Activated CD4-positive, alpha-beta T cell treated with anti-CD3 and anti-CD28 coated beads, Interleukin-2, amount 50 U/mL, for 16 hours (primary cell): ENCODE measurements at regions not wholly inside any gene's neighbourhood (a gene's known extent, or its start where the extent isn't known, plus 50 kb on each side); places are given as distances from the start of the nearest gene placed in this dataset.
"Not testable (repeated sequence)": the region's sequence is repeated elsewhere in the genome, so short reads cannot be mapped to it uniquely, and the experiment has no call there.

ENCODE experiments used
- DNase-seq: peaks from one replicate; pipeline ENCODE4 v3.0.0-alpha.2; 2020

DNA sequence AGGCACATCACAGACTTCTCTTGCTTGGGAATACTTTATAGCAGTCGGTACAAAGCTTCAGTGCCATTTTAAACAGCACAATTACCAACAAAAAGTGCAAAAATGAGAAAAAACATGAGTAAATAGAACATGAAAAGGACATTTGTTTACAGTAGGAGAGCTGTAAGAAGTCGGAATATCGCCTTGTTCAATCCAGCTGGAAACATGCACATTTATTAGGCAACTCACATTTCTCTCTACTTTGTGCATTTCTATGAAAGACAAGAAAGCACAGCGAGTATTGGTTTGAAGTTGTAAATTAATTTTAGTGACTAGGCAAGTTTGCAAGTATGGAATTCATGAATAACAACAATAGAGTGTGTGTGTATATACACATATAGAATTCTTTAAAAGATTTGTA, 484.7 kb downstream of the DACH1 start:
- DNase-seq: no peak

GRCh38 chr13:71380191-71380590, 486.8 kb downstream of the DACH1 start:
- no peak for DNase-seq

- DNase-seq: no peak
These were observed 487.8 kb downstream of the DACH1 start for GRCh38 chr13:71378961-71379905.

DNA sequence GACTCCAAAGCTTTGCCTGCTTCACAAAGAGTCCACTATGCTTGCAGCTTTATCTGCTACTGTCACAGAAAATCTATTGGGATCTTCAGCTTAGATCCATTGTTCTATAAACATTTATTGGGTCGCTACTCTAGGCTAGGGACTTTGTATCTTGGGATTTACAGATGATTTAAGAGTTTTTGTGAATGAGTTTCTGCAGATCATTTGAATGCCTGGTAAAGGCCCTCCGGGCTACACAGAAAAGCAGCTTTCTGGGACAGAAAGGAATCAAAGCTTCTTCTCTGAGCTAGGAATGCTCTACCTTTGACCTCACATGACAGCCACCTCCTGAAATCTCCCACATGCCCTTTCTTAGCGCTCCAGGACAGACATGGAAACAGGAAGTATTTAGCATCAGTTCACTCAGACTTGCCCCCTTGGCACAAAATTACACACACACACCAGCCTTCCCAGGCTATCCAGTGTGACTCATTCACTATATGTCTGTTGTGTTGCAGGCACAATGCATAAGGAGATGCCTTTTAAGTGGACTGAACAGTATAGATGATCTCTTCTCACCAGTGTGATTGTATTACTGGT, 492.4 kb downstream of the DACH1 start:
- DNase-seq: no peak

DNA sequence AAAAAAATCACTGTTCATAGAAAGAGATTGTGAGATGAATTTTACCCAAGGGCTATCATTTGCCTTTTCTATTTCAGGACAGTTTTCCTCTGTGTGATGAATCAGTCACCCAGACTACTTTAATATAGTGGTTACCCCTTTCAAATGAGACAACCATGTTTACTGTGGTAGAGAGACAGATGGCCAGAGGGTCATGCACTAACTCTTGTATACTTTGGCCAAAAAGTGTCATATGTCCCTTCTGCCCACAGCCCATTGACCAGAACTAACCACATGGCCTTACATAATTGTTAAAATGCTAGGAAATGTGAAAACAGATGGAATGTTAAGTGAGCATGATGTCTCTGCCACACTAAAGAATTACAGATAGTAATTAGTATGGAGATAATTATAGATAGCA, 498.7 kb downstream of the DACH1 start:
- DNase-seq: no peak

DNA sequence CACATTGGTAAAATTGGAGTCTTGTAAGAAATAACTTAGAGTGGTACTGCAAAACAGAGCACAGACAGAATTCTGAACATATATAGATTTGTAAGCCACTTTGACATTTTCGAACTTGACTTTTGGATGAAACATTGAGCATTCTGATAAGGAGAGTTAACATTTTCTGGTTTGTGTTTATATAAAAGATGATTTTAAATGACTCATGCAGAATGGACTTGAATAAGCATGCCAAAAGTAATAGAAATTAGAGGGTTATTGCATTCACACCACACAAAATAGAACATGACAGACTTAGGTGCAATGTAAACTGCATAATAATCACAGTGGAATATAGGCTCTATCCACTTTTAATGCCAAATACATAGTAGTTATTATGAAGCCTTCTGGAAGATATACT, 507.0 kb downstream of the DACH1 start:
- no peak for DNase-seq

DNA sequence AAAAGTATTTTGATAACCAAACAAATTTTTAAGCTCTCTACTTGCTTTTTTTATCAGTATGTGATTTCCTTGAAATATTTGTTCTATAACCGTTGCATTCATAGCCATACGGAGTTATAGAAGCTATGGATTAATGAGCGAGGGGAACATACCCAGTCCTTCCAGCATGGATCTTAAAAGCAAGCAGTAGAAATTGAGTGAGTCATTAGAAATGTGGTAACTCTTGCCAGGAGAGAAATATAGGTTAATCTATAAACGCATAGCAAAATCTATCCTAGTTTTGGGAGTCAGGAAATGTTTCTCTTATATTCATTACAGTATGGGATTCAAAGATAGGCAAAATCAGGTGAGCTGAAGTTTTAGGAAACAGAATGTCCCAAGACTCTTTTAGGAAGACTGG, 507.4 kb downstream of the DACH1 start:
- DNase-seq: no peak

DNA sequence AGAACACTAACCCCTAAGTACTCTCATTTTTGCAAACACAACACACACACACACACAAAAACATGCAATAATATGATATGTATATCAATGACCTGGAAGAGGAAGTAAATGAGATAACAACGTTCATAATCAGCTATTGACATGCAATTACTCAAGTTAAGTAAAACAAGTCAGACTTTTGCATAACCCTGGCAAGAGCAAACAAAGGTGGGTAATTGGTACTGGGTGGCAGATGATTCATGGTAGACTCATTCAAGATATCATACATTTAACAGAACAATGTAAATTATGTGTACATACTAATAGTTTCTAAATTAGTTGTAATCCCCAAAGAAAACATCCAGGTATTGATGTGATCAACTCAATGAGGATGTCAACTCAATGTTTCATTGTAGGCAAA, 508.8 kb downstream of the DACH1 start:
- DNase-seq: no peak

- no peak for DNase-seq
These were observed 512.0 kb downstream of the DACH1 start for GRCh38 chr13:71355010-71355409.

GRCh38 chr13:71350886-71351285, 516.1 kb downstream of the DACH1 start:
- DNase-seq: no peak

DNA sequence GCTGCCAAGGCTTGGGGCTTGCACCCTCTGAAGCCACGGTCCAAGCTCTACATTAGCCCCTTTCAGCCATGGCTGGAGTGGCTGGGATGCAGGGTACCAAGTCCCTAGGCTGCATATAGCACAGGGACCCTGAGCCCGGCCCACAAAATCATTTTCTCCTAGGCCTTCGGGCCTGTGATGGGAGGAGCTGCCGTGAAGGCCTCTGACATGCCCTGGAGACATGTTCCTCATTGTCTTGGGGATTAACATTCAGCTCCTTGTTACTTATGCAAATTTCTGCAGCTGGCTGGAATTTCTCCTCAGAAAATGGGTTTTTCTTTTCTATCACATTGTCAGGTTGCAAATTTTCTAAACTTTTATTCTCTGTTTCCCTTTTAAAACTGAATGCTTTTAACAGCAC, 521.1 kb downstream of the DACH1 start:
- DNase-seq: not testable (repeated sequence)

DNA sequence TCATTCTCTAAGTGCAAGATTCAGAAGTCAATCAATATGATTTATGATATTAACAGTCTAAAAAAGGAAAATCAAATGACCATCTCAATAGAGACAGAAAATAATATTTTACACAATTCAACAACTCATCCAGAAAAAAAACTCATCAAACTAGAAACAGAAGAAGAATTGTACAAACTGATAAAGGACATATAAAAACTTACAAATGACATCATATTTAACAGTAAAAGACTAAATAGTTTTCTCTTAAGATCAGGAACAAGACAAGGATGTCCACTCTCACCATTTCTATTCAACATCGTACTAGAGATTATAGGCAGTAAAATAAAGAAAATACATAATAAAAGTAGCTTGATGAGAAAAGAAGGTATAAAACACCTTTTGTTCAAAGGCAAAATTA, 527.3 kb downstream of the DACH1 start:
- no peak for DNase-seq

GRCh38 chr13:71339005-71339404, 528.0 kb downstream of the DACH1 start:
- DNase-seq: no peak

DNA sequence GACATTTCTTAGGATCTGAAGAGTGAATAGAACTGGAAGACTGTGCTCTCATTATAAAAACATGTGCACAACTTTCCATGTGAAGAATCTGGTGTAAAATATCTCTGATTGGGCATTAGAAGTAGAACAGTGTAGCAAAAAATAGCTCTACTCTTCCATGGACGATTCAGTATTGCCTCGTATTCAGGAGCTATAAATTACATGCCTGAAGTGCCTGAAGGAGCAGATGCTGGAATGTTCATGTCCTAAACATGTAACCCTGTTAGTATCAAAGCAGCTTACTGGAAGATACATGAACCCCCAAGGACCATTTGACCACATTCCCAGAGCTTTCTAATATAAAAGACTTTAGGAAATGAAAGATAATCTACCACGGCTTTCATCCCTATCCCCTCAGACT, 528.9 kb downstream of the DACH1 start:
- DNase-seq: no peak

GRCh38 chr13:71327266-71327665, 539.7 kb downstream of the DACH1 start:
- no peak for DNase-seq

DNA sequence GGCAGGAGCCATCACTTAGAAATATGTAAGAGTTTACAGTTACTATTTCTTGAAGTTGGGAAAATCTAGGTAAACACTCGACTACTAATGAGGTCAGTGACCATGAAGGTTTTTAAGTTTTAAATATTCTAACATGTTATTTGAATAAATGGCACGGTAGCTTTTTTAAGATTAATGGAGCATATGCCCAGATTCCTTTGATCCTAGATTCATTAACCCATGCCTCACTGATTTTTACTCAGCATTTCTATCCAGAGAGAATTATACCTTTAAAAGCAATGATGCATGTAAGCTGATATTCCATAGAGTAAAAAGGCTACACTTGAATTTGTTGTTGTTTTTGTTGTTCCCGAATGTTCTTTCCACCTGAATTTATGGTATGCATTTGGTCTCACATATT, 541.4 kb downstream of the DACH1 start:
- DNase-seq: no peak

- DNase-seq: no peak
These were observed 543.7 kb downstream of the DACH1 start for GRCh38 chr13:71323266-71323665.

GRCh38 chr13:71320452-71320851, 546.6 kb downstream of the DACH1 start:
- peak; percentile 19 for DNase-seq

- no peak for DNase-seq
These were observed 550.1 kb downstream of the DACH1 start for GRCh38 chr13:71316792-71317363.

DNA sequence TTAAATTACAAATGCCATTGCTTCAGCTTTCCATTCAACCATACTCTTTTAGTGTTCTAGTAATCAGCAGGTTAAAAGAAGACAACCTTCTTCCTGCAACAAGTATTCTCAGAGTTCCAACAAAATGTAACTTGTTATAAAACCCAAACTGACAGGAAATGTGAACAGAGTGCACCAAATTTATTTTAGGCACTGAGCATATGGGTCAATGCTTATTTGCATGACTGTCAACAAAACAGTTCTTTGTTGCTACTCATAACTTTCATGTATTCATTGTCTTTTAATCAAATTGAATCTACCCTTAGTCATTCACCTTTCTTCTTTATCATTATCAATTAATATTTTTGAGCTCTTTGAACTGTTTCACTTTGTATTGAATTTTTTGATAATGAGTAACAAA, 554.1 kb downstream of the DACH1 start:
- no peak for DNase-seq

GRCh38 chr13:71309905-71310304, 557.1 kb downstream of the DACH1 start:
- DNase-seq: no peak

DNA sequence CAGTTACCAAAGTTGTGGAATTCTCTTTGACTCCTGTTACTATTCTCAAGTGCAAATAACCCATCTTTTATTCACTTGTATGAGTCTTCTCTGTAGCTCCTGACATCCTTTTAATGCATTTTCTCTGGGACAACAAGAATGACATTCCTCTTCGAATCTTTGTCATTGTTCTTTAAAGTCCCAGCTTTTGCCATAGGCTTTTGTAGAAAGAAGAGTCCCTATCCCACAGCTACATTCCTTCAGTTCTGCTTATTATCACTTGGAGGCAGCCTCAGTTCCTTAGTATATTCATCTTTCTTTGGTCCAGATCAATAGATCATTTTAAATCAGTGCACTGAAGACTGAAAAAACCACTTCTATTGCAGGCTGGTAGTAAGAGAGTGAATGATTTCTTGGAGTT, 560.2 kb downstream of the DACH1 start:
- no peak for DNase-seq

DNA sequence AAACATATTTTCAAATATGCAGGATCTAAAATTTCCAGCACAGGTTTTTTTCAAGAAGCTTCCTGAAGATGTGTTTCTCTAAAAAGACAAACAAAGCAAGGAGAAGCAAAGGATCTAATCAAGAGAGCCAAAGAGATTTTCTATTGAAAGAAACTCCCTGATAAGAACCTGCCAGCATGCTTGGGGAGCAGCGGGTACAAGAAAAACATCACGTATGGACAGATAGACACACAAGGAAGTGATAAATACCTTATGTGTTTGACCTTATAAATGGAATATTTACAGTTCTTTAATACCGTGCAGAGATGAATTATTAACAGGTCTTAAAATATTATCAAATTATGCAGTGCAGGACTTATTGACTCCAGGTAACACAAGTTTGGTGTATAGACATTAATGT, 562.1 kb downstream of the DACH1 start:
- no peak for DNase-seq

GRCh38 chr13:71303144-71303543, 563.9 kb downstream of the DACH1 start:
- no peak for DNase-seq
